ENCODE measurements at regions not wholly inside any gene's neighbourhood (a gene's known extent, or its start where the extent isn't known, plus 50 kb on each side); places are given as distances from the start of the nearest gene placed in this dataset.
A peak's percentile ranks its signal among the peaks of the same experiment; 100 is the strongest.
"Not testable (repeated sequence)": the region's sequence is repeated elsewhere in the genome, so short reads cannot be mapped to it uniquely, and the experiment has no call there.

- peak; percentile 45 for FAIRE-seq
Observed at GRCh38 chr3:61381745-61382392, 130.6 kb upstream of the FHIT start.

GRCh38 chr3:61387817-61388216, 136.6 kb upstream of the FHIT start:
- FAIRE-seq: no peak

- not testable (repeated sequence) for FAIRE-seq
Observed at GRCh38 chr3:61393480-61393947, 142.3 kb upstream of the FHIT start.

GRCh38 chr3:61401359-61401758, 150.1 kb upstream of the FHIT start:
- FAIRE-seq: no peak

GRCh38 chr3:61407397-61407796, 154.0 kb upstream of the PTPRG start:
- FAIRE-seq: no peak

- FAIRE-seq: no peak
Observed at GRCh38 chr3:61409638-61410037, 151.7 kb upstream of the PTPRG start.

- not testable (repeated sequence) for FAIRE-seq
Observed at GRCh38 chr3:61410358-61410757, 151.0 kb upstream of the PTPRG start.

- FAIRE-seq: no peak
Observed at GRCh38 chr3:61411009-61411662, 150.2 kb upstream of the PTPRG start.

GRCh38 chr3:61414456-61414855, 146.9 kb upstream of the PTPRG start:
- no peak for FAIRE-seq

GRCh38 chr3:61415201-61415600, 146.2 kb upstream of the PTPRG start:
- no peak for FAIRE-seq

- no peak for FAIRE-seq
Observed at GRCh38 chr3:61416618-61417017, 144.8 kb upstream of the PTPRG start.

- no peak for FAIRE-seq
Observed at GRCh38 chr3:61417352-61417751, 144.0 kb upstream of the PTPRG start.

- no peak for FAIRE-seq
Observed at GRCh38 chr3:61420136-61420759, 141.1 kb upstream of the PTPRG start.

- no peak for FAIRE-seq
Observed at GRCh38 chr3:61422945-61423673, 138.3 kb upstream of the PTPRG start.

GRCh38 chr3:61425356-61425755, 136.0 kb upstream of the PTPRG start:
- FAIRE-seq: no peak

- FAIRE-seq: no peak
Observed at GRCh38 chr3:61429106-61429505, 132.3 kb upstream of the PTPRG start.

GRCh38 chr3:61434901-61435300, 126.5 kb upstream of the PTPRG start:
- FAIRE-seq: not testable (repeated sequence)

GRCh38 chr3:61435361-61435760, 126.0 kb upstream of the PTPRG start:
- FAIRE-seq: not testable (repeated sequence)

- no peak for FAIRE-seq
Observed at GRCh38 chr3:61438253-61439121, 122.9 kb upstream of the PTPRG start.

- FAIRE-seq: no peak
Observed at GRCh38 chr3:61439122-61439458, 122.3 kb upstream of the PTPRG start.

GRCh38 chr3:61442696-61443095, 118.7 kb upstream of the PTPRG start:
- no peak for FAIRE-seq

GRCh38 chr3:61443886-61444285, 117.5 kb upstream of the PTPRG start:
- FAIRE-seq: peak; percentile 31

Measured in colon (tissue), 2 donors.